ENCODE measurements at regions not wholly inside any gene's neighbourhood (a gene's known extent, or its start where the extent isn't known, plus 50 kb on each side); places are given as distances from the start of the nearest gene placed in this dataset.
"Not testable (repeated sequence)": the region's sequence is repeated elsewhere in the genome, so short reads cannot be mapped to it uniquely, and the experiment has no call there.

DNA sequence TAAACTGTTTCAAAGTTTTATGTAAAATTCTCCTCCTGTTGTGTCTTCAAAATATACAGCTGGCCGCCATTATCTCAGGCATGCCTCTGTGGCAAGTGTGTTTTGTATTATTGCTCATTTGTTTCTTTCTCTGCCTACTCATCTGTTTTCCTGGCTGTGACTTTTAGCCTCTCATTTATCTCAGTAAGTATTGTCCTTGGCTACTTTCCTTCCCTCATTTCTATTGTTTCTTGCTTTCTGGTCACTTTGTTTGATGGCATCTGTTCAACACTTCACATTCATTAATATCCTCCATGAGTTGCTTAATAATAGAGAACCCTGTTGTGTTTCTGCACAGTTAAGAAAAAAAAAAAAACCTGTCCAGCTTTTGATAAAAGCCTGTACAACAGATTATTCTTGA is 869.4 kb downstream of the PCDH17 start:
- Histone ChIP-seq H3K79me2 (ENCODE audit: insufficient read depth, low read length) (no peaks in the 10 kb centered on the region), H3K4me2 (ENCODE audit: insufficient read depth, insufficient read length, low read length) (no peak overlapping the region), H3K27me3 (ENCODE audit: insufficient read depth, low read length) (no peaks in the 10 kb centered on the region), H3K27ac (ENCODE audit: insufficient read length, low read depth, low read length) (no peak overlapping the region), H3K9ac (ENCODE audit: extremely low read depth, insufficient read length, low read length) (no peak overlapping the region), H2BK120ac (ENCODE audit: low read depth, low read length, poor library complexity, severe bottlenecking) (no peak overlapping the region), H3K23ac (ENCODE audit: insufficient read length, low read depth, low read length) (no peak overlapping the region), H4K5ac (ENCODE audit: insufficient read length, low read depth, low read length) (no peak overlapping the region), H4K91ac (ENCODE audit: insufficient read length, low read depth, low read length) (no peak overlapping the region), H3K23me2 (ENCODE audit: insufficient read length, low read depth, low read length, poor library complexity, severe bottlenecking) (no peaks in the 10 kb centered on the region), H4K8ac (replicated peaks; ENCODE audit: insufficient read length, low read depth, low read length) (no peak overlapping the region), H3K9me3 (ENCODE audit: control insufficient read depth, low read depth, low read length) (no peaks in the 10 kb centered on the region), H3K79me1 (ENCODE audit: insufficient read depth, low read depth, low read length, poor library complexity, severe bottlenecking) (no peaks in the 10 kb centered on the region), H3K18ac (ENCODE audit: insufficient read length, low read depth, low read length) (no peak overlapping the region), H3K4ac (ENCODE audit: low read depth, low read length) (no peak overlapping the region), H3K14ac (ENCODE audit: insufficient read depth, low read length) (no peak overlapping the region), H3K56ac (ENCODE audit: insufficient read length, low read depth, low read length) (no peak overlapping the region), H2BK15ac (ENCODE audit: low read depth, low read length) (no peak overlapping the region), H2BK5ac (ENCODE audit: insufficient read length, low read length) (no peak overlapping the region), H2BK12ac (ENCODE audit: insufficient read length, low read depth, low read length) (no peak overlapping the region), H2AFZ (ENCODE audit: low read length) (no peak overlapping the region), H2AK5ac (ENCODE audit: insufficient read length, low read length) (no peak overlapping the region), H4K20me1 (ENCODE audit: control insufficient read depth, insufficient read depth, insufficient read length) (no peaks in the 10 kb centered on the region), H2BK20ac (ENCODE audit: low read depth, low read length, poor library complexity, severe bottlenecking) (no peak overlapping the region), H3K4me1 (ENCODE audit: insufficient read depth, low read length) (no peaks in the 10 kb centered on the region), H3T11ph (ENCODE audit: low read length) (no peak overlapping the region)
- no CpG with 5 or more reads among the region's 1 CpG for whole genome bisulfite sequencing (ENCODE audit: extremely low coverage, insufficient read length, low lambda C conversion rate)
- TF ChIP-seq, protein P1, sequence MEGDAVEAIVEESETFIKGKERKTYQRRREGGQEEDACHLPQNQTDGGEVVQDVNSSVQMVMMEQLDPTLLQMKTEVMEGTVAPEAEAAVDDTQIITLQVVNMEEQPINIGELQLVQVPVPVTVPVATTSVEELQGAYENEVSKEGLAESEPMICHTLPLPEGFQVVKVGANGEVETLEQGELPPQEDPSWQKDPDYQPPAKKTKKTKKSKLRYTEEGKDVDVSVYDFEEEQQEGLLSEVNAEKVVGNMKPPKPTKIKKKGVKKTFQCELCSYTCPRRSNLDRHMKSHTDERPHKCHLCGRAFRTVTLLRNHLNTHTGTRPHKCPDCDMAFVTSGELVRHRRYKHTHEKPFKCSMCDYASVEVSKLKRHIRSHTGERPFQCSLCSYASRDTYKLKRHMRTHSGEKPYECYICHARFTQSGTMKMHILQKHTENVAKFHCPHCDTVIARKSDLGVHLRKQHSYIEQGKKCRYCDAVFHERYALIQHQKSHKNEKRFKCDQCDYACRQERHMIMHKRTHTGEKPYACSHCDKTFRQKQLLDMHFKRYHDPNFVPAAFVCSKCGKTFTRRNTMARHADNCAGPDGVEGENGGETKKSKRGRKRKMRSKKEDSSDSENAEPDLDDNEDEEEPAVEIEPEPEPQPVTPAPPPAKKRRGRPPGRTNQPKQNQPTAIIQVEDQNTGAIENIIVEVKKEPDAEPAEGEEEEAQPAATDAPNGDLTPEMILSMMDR (conservative IDR thresholded peaks at IDR 0.05) = no peak
- Mint-ChIP-seq H3K27me3 (ENCODE audit: low read depth) (no peaks in the 10 kb centered on the region), H3K4me3 (no peak overlapping the region), H3K9me3 (peaks cover 11 to 18% of the 10 kb centered on the region in 2 experiments), H3K27ac (no peak overlapping the region), H3K36me3 (ENCODE audit: insufficient read depth in 1 of 3, low read depth in 3 of 3) (peaks cover under 1 to 18% (median 8%) of the 10 kb centered on the region in 3 experiments; a peak in 5 of 7 replicates), H3K4me1 (peaks cover 9 to 10% of the 10 kb centered on the region in 2 experiments)
- no peak for DNase-seq

- H4K91ac ChIP-seq (ENCODE audit: insufficient read length, low read depth, low read length); H3T11ph ChIP-seq (ENCODE audit: low read length); H4K20me1 ChIP-seq (ENCODE audit: control insufficient read depth, insufficient read depth, insufficient read length); H3K27me3 ChIP-seq (ENCODE audit: insufficient read depth, low read length); H2BK15ac ChIP-seq (ENCODE audit: low read depth, low read length); H2BK5ac ChIP-seq (ENCODE audit: insufficient read length, low read length); H3K4me1 ChIP-seq (ENCODE audit: insufficient read depth, low read length); H3K4ac ChIP-seq (ENCODE audit: low read depth, low read length); H3K79me1 ChIP-seq (ENCODE audit: insufficient read depth, low read depth, low read length, poor library complexity, severe bottlenecking); H2BK20ac ChIP-seq (ENCODE audit: low read depth, low read length, poor library complexity, severe bottlenecking); H3K79me2 ChIP-seq (ENCODE audit: insufficient read depth, low read length); H2AFZ ChIP-seq (ENCODE audit: low read length); H4K5ac ChIP-seq (ENCODE audit: insufficient read length, low read depth, low read length); H3K23me2 ChIP-seq (ENCODE audit: insufficient read length, low read depth, low read length, poor library complexity, severe bottlenecking); H2BK120ac ChIP-seq (ENCODE audit: low read depth, low read length, poor library complexity, severe bottlenecking); H3K56ac ChIP-seq (ENCODE audit: insufficient read length, low read depth, low read length); H2BK12ac ChIP-seq (ENCODE audit: insufficient read length, low read depth, low read length); H4K8ac ChIP-seq (replicated peaks; ENCODE audit: insufficient read length, low read depth, low read length); H3K18ac ChIP-seq (ENCODE audit: insufficient read length, low read depth, low read length); H3K27ac Mint-ChIP-seq; H3K27ac ChIP-seq (ENCODE audit: insufficient read length, low read depth, low read length); H3K14ac ChIP-seq (ENCODE audit: insufficient read depth, low read length); H3K4me3 Mint-ChIP-seq; H3K27me3 Mint-ChIP-seq (ENCODE audit: low read depth); H2AK5ac ChIP-seq (ENCODE audit: insufficient read length, low read length); H3K9ac ChIP-seq (ENCODE audit: extremely low read depth, insufficient read length, low read length); H3K9me3 ChIP-seq (ENCODE audit: control insufficient read depth, low read depth, low read length); H3K23ac ChIP-seq (ENCODE audit: insufficient read length, low read depth, low read length); H3K4me1 Mint-ChIP-seq; DNase-seq; H3K4me2 ChIP-seq (ENCODE audit: insufficient read depth, insufficient read length, low read length): not testable (repeated sequence)
- peaks cover 2 to 23% (median 10%) of the 10 kb centered on the region in 3 experiments; a peak in 5 of 7 replicates for H3K36me3 Mint-ChIP-seq (ENCODE audit: insufficient read depth in 1 of 3, low read depth in 3 of 3)
- no CpG with 5 or more reads among the region's 21 CpGs for WGBS (ENCODE audit: extremely low coverage, insufficient read length, low lambda C conversion rate)
- H3K9me3 Mint-ChIP-seq = peaks cover 12 to 24% of the 10 kb centered on the region in 2 experiments
Observed at GRCh38 chr13:58504202-58504700, 872.7 kb downstream of the PCDH17 start.
